K562 (cell line): ENCODE measurements at regions not wholly inside any gene's neighbourhood (a gene's known extent, or its start where the extent isn't known, plus 50 kb on each side); places are given as distances from the start of the nearest gene placed in this dataset.

Source experiments
- ATAC-seq: fragments of 200-7000 bp; cut with Tn5 transposase; 3 replicates; pipeline ENCODE4 v1.9.1; 2020; ENCODE audit warnings: moderate library complexity
- BruUV-seq: library from RNA; stranded (reverse); fragments of 400-500 nt; replicated peaks from 2 replicates; lab custom pipeline; 2021; lab: Mats Ljungman, UMichigan
- CTCF ChIA-PET: fragments of 300-600 bp; formaldehyde crosslinking; extraction: SDS; loops from one replicate; lab custom pipeline; 2021; ENCODE audit warnings: low intra/inter-chr PET ratio; lab: Yijun Ruan, JAX
- POLR2A ChIA-PET: fragments of 300-600, 350-650 bp; sonication (Branson Sonifier 250); formaldehyde crosslinking; extraction: SDS; loops from one replicate; lab custom pipeline; 2021; ENCODE audit warnings: antibody characterized with exemption, inconsistent platforms; lab: Yijun Ruan, JAX
- DNase-seq, 4 experiments: peaks; one replicate each; pipeline versions ENCODE4 v3.0.0 to v3.0.0-alpha.2; 2011 to 2018; ENCODE audit warnings: low spot score in 3 of 4, mixed read lengths in 3 of 4; ENCODE audit errors: extremely low read depth in 1 of 4
- FAIRE-seq: peaks from 2 replicates; lab custom pipeline; 2011; peaks lifted over from hg19 to GRCh38; lab: Jason Lieb, UNC
- H2AFZ ChIP-seq: 2 replicates; pipeline ENCODE4 v1.6.0; 2011; ENCODE audit warnings: low read depth, low read length, control low read depth, inconsistent platforms
- H3K27ac ChIP-seq: fragments of 200-600 bp; 3 replicates; pipeline ENCODE4 v1.8.0; 2011; ENCODE audit warnings: low read depth, mild to moderate bottlenecking, control low read depth, inconsistent platforms, low read length, moderate library complexity, mixed read lengths; ENCODE audit errors: extremely low read depth
- H3K27me3 ChIP-seq, 2 experiments: fragments of 300-600 bp in 1 of 2; 2 replicates in 1 of 2; 3 replicates in 1 of 2; pipeline versions ENCODE4 v1.6.0 to v1.8.0; 2011; ENCODE audit warnings: inconsistent platforms in 2 of 2, low read length in 2 of 2, mild to moderate bottlenecking in 1 of 2, mixed read lengths in 1 of 2, moderate library complexity in 1 of 2; ENCODE audit not compliant: control insufficient read depth in 2 of 2, insufficient read depth in 2 of 2
- H3K36me3 ChIP-seq: fragments of 300-600 bp; 3 replicates; pipeline ENCODE4 v1.8.0; 2011; ENCODE audit warnings: mild to moderate bottlenecking, low read length, inconsistent platforms; ENCODE audit not compliant: control insufficient read depth, insufficient read depth
- H3K4me1 ChIP-seq, 2 experiments: fragments of 200-600 bp in 1 of 2; replicated peaks in 1 of 2; 2 replicates in 1 of 2; 3 replicates in 1 of 2; pipeline versions ENCODE4 v1.5.1 to v1.8.0; 2011; ENCODE audit warnings: inconsistent platforms in 2 of 2, low read length in 2 of 2, mild to moderate bottlenecking in 1 of 2, mixed read lengths in 1 of 2, moderate library complexity in 1 of 2; ENCODE audit not compliant: control insufficient read depth in 2 of 2, insufficient read depth in 2 of 2
- H3K4me2 ChIP-seq: 2 replicates; pipeline ENCODE4 v1.6.1; 2011; ENCODE audit warnings: low read length, control low read depth, inconsistent platforms, mixed read lengths; ENCODE audit not compliant: insufficient read depth
- H3K4me3 ChIP-seq: fragments of 200-600 bp; sonication (generic), shearing (Covaris generic); 2 replicates; pipeline ENCODE4 v1.5.1; 2016; ENCODE audit warnings: control low read depth, inconsistent platforms
- H3K79me2 ChIP-seq: fragments of 200-600 bp; 3 replicates; pipeline ENCODE4 v1.8.0; 2011; ENCODE audit warnings: low read length, inconsistent platforms; ENCODE audit not compliant: control insufficient read depth, insufficient read depth
- H3K9ac ChIP-seq, 2 experiments: 2 replicates each; pipeline versions ENCODE4 v1.6.0 to v1.6.1; 2011; ENCODE audit warnings: low read depth in 2 of 2, low read length in 2 of 2, control low read depth in 1 of 2, inconsistent platforms in 1 of 2, mild to moderate bottlenecking in 1 of 2, mixed read lengths in 1 of 2; ENCODE audit not compliant: insufficient read depth in 1 of 2
- H3K9me1 ChIP-seq: one replicate; pipeline ENCODE4 v1.6.0; 2011; ENCODE audit warnings: inconsistent platforms, mild to moderate bottlenecking, low read length, moderate library complexity; ENCODE audit not compliant: control insufficient read depth, insufficient read depth
- H3K9me3 ChIP-seq: replicated peaks from 2 replicates; pipeline ENCODE4 v1.5.1; 2011; ENCODE audit warnings: low read depth, low read length, inconsistent platforms; ENCODE audit not compliant: control insufficient read depth, insufficient read depth
- H4K20me1 ChIP-seq: replicated peaks from 2 replicates; pipeline ENCODE4 v1.6.1; 2011; ENCODE audit warnings: low read length, inconsistent platforms, mixed read lengths; ENCODE audit not compliant: control insufficient read depth, insufficient read depth
- MAFG ChIP-seq: fragments of 450-650 bp; conservative IDR thresholded peaks from 2 replicates; pipeline ENCODE4 v1.6.1; 2016; ENCODE audit warnings: missing genetic modification characterization, missing compliant biosample characterization
- NCOR1 ChIP-seq: fragments of 450-650 bp; IDR thresholded peaks from 2 replicates; pipeline ENCODE4 v1.6.1; 2016; ENCODE audit warnings: mild to moderate bottlenecking, moderate library complexity
- ZBTB12 ChIP-seq: fragments of 250-450 bp; sonication (Bioruptor Pico); IDR thresholded peaks from 2 replicates; pipeline ENCODE4 v1.4.0; 2020
- ZBTB49 ChIP-seq: sonication (generic); formaldehyde crosslinking; IDR thresholded peaks from 2 replicates; pipeline ENCODE4 v1.8.0; 2022; ENCODE audit warnings: missing genetic modification reagents, mild to moderate bottlenecking, borderline replicate concordance
- ZNF12 ChIP-seq: sonication (generic); formaldehyde crosslinking; IDR thresholded peaks from 2 replicates; pipeline ENCODE4 v1.4.0; 2020; ENCODE audit warnings: mild to moderate bottlenecking, missing genetic modification reagents
- ZNF280A ChIP-seq: fragments of 450-650 bp; IDR thresholded peaks from 2 replicates; pipeline ENCODE4 v1.6.1; 2018; ENCODE audit warnings: mild to moderate bottlenecking, low read depth; ENCODE audit not compliant: partially characterized antibody
- ZNF644 ChIP-seq: fragments of 200-800 bp; sonication (Bioruptor generic); IDR thresholded peaks from 2 replicates; pipeline ENCODE4 v1.6.1; 2016; ENCODE audit warnings: low read depth, missing genetic modification characterization, missing compliant biosample characterization
- in situ Hi-C: fragments of 300-500 bp; cut with MboI; formaldehyde crosslinking; loops from 4 replicates; pipeline ENCODE4 v1.15.0; 2018; ENCODE audit warnings: inconsistent platforms, mixed read lengths
- intact Hi-C: fragments of 100-400 bp; cut with micrococcal nuclease; formaldehyde crosslinking; loops from 2 replicates; pipeline ENCODE4 v1.14.2; 2022

DNA sequence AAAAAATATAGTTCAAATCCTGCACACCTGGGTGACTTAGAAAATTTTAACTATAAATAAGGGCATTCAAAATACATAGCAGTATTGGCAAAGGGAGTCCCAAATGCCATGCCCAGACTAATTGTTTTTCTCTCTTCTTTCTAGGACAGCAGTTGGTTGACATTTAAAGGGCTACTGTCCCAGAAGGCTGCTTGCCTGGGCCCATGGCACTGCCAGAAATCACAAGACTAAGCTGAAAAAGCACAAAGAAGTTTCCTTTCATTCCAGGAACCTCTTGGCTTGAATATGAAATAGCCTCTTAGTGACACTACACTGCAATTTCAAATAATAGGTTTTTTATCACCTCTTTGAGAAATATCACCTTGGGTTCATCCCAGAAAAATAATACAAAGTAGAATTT lies 388.9 kb upstream of the TRPC7 start:
- ChIA-PET CTCF (no interaction called here), POLR2A (no interaction called here)
- TF ChIP-seq ZBTB49, result no peak
- TF ChIP-seq ZNF280A, result no peak
- TF ChIP-seq NCOR1, result no peak
- no peak for TF ChIP-seq ZNF644 (tag)
- TF ChIP-seq ZNF12 (CRISPR knock-in tag), result no peak
- no peak for TF ChIP-seq ZBTB12 (CRISPR knock-in tag)
- no peak for TF ChIP-seq MAFG (tag)
- no peak overlapping the region for H3K27ac ChIP-seq
- H3K4me2 ChIP-seq, result no peak overlapping the region
- ATAC-seq (no peak), FAIRE-seq (no peak), DNase-seq (no peak)
- no TSS peak for BruUV-seq
- H2AFZ ChIP-seq, result no peak overlapping the region
- H3K36me3 ChIP-seq, result no peaks in the 10 kb centered on the region
- H3K9me1 ChIP-seq, result no peaks in the 10 kb centered on the region
- H3K27me3 ChIP-seq, result no peaks in the 10 kb centered on the region
- no peaks in the 10 kb centered on the region for H4K20me1 ChIP-seq
- no peaks in the 10 kb centered on the region for H3K4me1 ChIP-seq
- no peak overlapping the region for H3K9ac ChIP-seq
- no peaks in the 10 kb centered on the region for H3K79me2 ChIP-seq
- in situ Hi-C loops, result no loop called here
- intact Hi-C loops, result no loop called here
- H3K4me3 ChIP-seq, result no peak overlapping the region
- H3K9me3 ChIP-seq, result no peaks in the 10 kb centered on the region
